AG09309 (cell line): ENCODE measurements at regions not wholly inside any gene's neighbourhood (a gene's known extent, or its start where the extent isn't known, plus 50 kb on each side); places are given as distances from the start of the nearest gene placed in this dataset.

Source experiments
- DNase-seq: peaks from one replicate; pipeline ENCODE4 v3.0.0-alpha.2; 2010; ENCODE audit warnings: low read depth
- H3K4me3 ChIP-seq: 2 replicates; pipeline ENCODE4 v1.5.1; 2011; ENCODE audit warnings: mild to moderate bottlenecking, low read depth, low read length, moderate library complexity; ENCODE audit not compliant: control insufficient read depth
- CTCF ChIP-seq: IDR thresholded peaks from 2 replicates; pipeline ENCODE4 v1.5.1; 2011; ENCODE audit warnings: mild to moderate bottlenecking, low read depth, low read length, inconsistent platforms; ENCODE audit not compliant: insufficient read depth, control insufficient read depth; ENCODE audit errors: missing control alignments

DNA sequence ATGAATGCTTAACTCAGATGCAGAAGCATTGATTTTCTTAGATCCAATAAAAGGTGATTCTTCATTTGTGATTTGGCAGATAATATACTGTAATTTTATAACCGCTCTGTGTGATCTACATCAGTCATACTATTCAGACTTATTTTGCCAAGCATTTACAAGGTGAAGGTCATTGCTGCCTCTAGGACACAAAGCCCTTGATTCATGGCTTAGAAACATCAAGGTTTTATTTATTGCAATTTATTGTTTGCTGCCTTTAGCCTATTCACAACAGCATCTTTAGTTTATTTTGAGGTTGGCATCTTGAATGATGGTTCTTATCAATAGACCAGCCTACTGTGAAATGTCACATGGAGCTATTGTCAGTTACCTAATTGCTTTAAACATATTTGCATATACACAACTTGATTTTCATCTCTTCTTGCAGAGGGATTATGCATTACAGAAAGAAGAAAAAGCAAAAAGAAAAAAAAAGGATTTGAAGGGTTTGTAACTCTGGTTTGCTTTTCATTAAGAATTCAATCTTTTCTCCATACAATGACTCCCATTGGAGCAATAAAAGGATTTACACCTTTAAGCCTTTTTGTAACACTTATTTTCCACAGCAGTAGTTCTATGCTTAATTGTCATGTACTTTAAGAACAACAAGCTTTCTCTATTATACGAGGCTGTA is 1371.6 kb upstream of the CELF2 start:
- no peak for DNase-seq
- TF ChIP-seq CTCF = no peak

DNA sequence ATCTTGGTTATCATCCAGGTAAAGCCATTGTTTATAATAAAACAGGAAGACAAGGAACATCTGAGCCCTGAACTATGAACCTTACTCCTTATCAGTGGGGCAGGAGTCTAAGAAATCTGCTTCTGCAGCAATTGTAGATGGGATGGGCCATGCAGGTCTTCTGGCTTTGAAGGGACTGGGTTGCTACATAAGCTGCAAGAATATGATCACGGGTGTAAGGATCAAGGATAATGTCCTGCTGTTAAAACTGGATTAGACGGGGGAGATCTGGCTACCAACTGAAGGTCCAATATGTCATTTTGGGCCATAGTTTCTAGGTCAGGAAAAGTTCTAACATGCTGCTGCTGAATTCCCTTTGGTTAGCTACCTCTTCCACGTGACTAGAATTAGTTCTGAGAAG is 1363.4 kb upstream of the CELF2 start:
- H3K4me3 ChIP-seq = no peak overlapping the region
- DNase-seq = no peak
- TF ChIP-seq CTCF = no peak

More for the DNA sequence above, 1371.6 kb upstream of the CELF2 start:
- H3K4me3 ChIP-seq = no peak overlapping the region

GRCh38 chr10:9656386-9656785 is 1361.3 kb upstream of the CELF2 start:
- no peak for DNase-seq
- no peak for TF ChIP-seq CTCF
- no peak overlapping the region for H3K4me3 ChIP-seq

DNA sequence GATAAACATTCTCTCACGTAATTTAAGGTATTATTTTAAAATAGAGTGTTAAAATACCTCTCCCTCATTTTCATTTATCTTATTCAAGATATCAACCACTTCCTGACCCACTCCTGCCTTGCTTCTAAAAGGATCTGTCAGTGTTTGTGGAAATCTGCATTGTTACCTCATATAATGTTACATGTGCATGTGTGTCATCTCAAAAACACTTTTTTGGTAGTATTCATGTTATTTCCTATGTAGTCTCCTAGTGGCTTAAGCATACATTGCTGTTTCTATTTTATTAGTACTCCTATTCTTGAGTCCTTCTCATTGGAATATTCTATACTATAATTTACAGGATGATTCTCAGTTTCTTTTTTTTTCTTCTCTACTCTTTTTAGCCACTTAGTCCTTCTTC is 1360.7 kb upstream of the CELF2 start:
- H3K4me3 ChIP-seq = no peak overlapping the region
- DNase-seq = no peak
- TF ChIP-seq CTCF = no peak

DNA sequence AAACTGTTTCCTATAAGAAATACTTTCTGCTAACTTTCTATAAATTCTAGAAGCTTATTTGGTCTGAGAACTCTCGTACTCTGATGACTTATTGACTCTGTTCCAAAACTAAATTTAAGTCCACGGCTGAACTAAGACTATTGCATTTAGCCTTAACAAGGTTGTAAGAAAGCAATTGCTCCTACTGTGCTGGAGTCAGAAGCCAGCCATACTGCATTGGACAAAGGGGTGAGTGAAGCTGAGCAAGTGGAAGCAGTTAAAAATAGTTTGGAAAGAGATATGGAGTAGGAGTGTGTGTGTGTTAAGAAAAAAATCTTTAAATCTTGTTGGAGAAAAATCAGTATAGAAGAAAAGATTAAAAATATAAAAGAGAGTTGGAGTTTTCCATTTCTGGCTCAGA is 1360.1 kb upstream of the CELF2 start:
- no peak overlapping the region for H3K4me3 ChIP-seq
- no peak for DNase-seq
- TF ChIP-seq CTCF = no peak

DNA sequence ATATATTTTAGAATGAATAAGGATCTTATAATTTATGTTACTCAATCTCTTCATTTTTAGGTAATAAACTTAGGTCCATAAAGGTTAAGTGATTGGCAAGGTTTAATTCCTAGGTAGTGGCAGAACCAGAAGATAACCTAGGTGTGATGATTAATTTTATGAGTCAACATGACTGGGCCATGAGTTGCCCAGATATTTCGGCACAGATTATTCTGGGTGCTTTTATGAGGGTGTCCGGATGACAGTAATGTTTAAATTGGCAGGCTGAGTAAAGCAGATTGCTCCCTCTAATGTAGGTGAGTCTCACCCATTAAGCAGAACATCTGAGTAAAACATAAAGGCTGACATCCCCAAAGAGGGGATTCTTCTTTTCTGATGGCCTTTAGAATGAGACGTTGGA is 1349.3 kb upstream of the CELF2 start:
- TF ChIP-seq CTCF = no peak
- H3K4me3 ChIP-seq = no peak overlapping the region
- no peak for DNase-seq
